GM12878 (cell line): ENCODE measurements at regions not wholly inside any gene's neighbourhood (a gene's known extent, or its start where the extent isn't known, plus 50 kb on each side); places are given as distances from the start of the nearest gene placed in this dataset.

Experiments
- ATAC-seq: fragments of 200-7000 bp; cut with Tn5 transposase; 3 replicates; pipeline ENCODE4 v1.9.1; 2020; ENCODE audit warnings: mild to moderate bottlenecking, moderate library complexity
- BruUV-seq: library from RNA; stranded (reverse); fragments of 400-500 nt; replicated peaks from 2 replicates; lab custom pipeline; 2021; lab: Mats Ljungman, UMichigan
- CTCF ChIA-PET: fragments of 300-600 bp; sonication (Branson Sonifier 250); formaldehyde crosslinking; extraction: SDS; loops from one replicate; lab custom pipeline; 2021; ENCODE audit warnings: inconsistent platforms; lab: Yijun Ruan, JAX
- POLR2A ChIA-PET: fragments of 350-600 bp; formaldehyde crosslinking; extraction: SDS; loops from one replicate; lab custom pipeline; 2021; ENCODE audit warnings: inconsistent platforms; lab: Charles Lee
- RAD21 ChIA-PET: fragments of 300-600 bp; sonication (Branson Sonifier 250); formaldehyde crosslinking; loops from one replicate; lab custom pipeline; 2023; ENCODE audit warnings: antibody characterized with exemption; ENCODE audit not compliant: unreplicated experiment; lab: Charles Lee
- SMC1A ChIA-PET: fragments of 300-600 bp; sonication (Branson Sonifier 250); formaldehyde crosslinking; loops from one replicate; lab custom pipeline; 2023; ENCODE audit not compliant: unreplicated experiment, uncharacterized antibody; lab: Charles Lee
- DNase-seq: peaks from one replicate; pipeline ENCODE4 v3.0.0-alpha.2; 2011; ENCODE audit warnings: low read depth, low spot score
- FAIRE-seq: peaks from 3 replicates; lab custom pipeline; 2011; peaks lifted over from hg19 to GRCh38; lab: Jason Lieb, UNC
- H2AFZ ChIP-seq: 2 replicates; pipeline ENCODE4 v1.6.0; 2011; ENCODE audit warnings: low read depth, low read length, control low read depth; ENCODE audit not compliant: control insufficient read depth
- H3K27ac ChIP-seq: 2 replicates; pipeline ENCODE4 v1.5.1; 2011; ENCODE audit warnings: control low read depth; ENCODE audit not compliant: control insufficient read depth, insufficient read depth
- H3K27me3 ChIP-seq, 2 experiments: replicated peaks in 1 of 2; 2 replicates each; pipeline versions ENCODE4 v1.6.0 to v1.6.1; 2011; ENCODE audit warnings: low read length in 1 of 2; ENCODE audit not compliant: control insufficient read depth in 2 of 2, insufficient read depth in 2 of 2
- H3K36me3 ChIP-seq, 2 experiments: 2 replicates each; pipeline ENCODE4 v1.5.1; 2011; ENCODE audit warnings: low read length in 1 of 2; ENCODE audit not compliant: control insufficient read depth in 2 of 2, insufficient read depth in 2 of 2
- H3K4me1 ChIP-seq: 2 replicates; pipeline ENCODE4 v1.6.1; 2011; ENCODE audit warnings: mild to moderate bottlenecking, low read length, moderate library complexity, mixed read lengths; ENCODE audit not compliant: control insufficient read depth, insufficient read depth
- H3K4me2 ChIP-seq: 2 replicates; pipeline ENCODE4 v1.6.0; 2011; ENCODE audit warnings: control low read depth; ENCODE audit not compliant: control insufficient read depth, insufficient read depth
- H3K4me3 ChIP-seq: fragments of 200-600 bp; sonication (generic); 2 replicates; pipeline ENCODE4 v1.5.1; 2016
- H3K79me2 ChIP-seq: 2 replicates; pipeline ENCODE4 v1.6.0; 2011; ENCODE audit warnings: low read length; ENCODE audit not compliant: control insufficient read depth, insufficient read depth
- H3K9ac ChIP-seq: 2 replicates; pipeline ENCODE4 v1.8.0; 2011; ENCODE audit warnings: low read length, control low read depth, mixed read lengths; ENCODE audit not compliant: control insufficient read depth, insufficient read depth
- H3K9me3 ChIP-seq: replicated peaks from 3 replicates; pipeline ENCODE4 v1.5.1; 2011; ENCODE audit warnings: mild to moderate bottlenecking, low read length; ENCODE audit not compliant: control insufficient read depth, insufficient read depth
- H4K20me1 ChIP-seq: 2 replicates; pipeline ENCODE4 v1.6.0; 2011; ENCODE audit not compliant: control insufficient read depth, insufficient read depth
- EGR1 ChIP-seq, 2 experiments: IDR thresholded peaks; 1 replicate in 1 of 2; 2 replicates in 1 of 2; pipeline ENCODE4 v1.6.1; 2011 to 2012; ENCODE audit warnings: low read depth in 2 of 2, low read length in 2 of 2, borderline replicate concordance in 1 of 2, mild to moderate bottlenecking in 1 of 2, moderate library complexity in 1 of 2
- MXI1 ChIP-seq: fragments of 150-350 bp; IDR thresholded peaks from 2 replicates; pipeline ENCODE4 v1.6.1; 2011; ENCODE audit warnings: low read depth, mild to moderate bottlenecking, inconsistent platforms, low read length, improper control_type of control experiment
- RFX5 ChIP-seq: IDR thresholded peaks from 2 replicates; pipeline ENCODE4 v1.6.1; 2011; ENCODE audit warnings: low read depth, low read length, improper control_type of control experiment
- WGBS: methylation state at CpG from one replicate; pipeline ENCODE4 v1.1.6; 2016; ENCODE audit warnings: low lambda C conversion rate; ENCODE audit not compliant: insufficient replicate concordance, insufficient coverage; ENCODE audit errors: missing lambda C conversion rate; 5-methylcytosine and 5-hydroxymethylcytosine counted together
- in situ Hi-C: fragments of 300-500 bp; cut with MboI; formaldehyde crosslinking; loops from 9 replicates; pipeline ENCODE4 v1.14.3; 2018; ENCODE audit warnings: mixed read lengths
- intact Hi-C: fragments of 100-400 bp; cut with micrococcal nuclease; formaldehyde crosslinking; loops from one replicate; pipeline ENCODE4 v1.14.2; 2022; ENCODE audit not compliant: unreplicated experiment
- TF ChIP-seq, protein P1 (sequence below): fragments of 450-650 bp; IDR thresholded peaks from 2 replicates; pipeline ENCODE4 v1.6.1; 2017; ENCODE audit warnings: antibody characterized with exemption, mild to moderate bottlenecking, moderate library complexity
- TF ChIP-seq, protein P2 (sequence below): fragments of 450-650 bp; IDR thresholded peaks from 2 replicates; pipeline ENCODE4 v1.6.1; 2017; ENCODE audit warnings: mild to moderate bottlenecking, low read depth, inconsistent platforms; ENCODE audit not compliant: poor library complexity, severe bottlenecking

DNA sequence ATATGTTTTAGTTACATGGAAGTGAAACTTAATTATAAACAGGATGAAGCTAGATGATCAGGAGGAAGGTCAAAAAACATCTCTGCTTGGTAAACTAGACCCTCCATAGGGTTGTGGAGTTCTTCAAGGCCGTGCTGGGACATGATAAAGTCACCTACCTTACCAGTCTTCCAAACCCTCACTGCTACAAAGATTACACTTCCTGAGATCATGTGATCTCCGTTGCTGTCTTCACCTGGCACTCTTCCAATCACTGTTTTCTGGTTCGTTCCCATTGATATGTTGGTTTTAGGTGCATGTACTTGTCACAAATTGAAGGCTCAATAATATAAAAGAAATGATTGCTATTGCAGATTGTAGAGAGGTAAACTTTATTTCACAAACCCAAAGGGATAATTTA is 161.5 kb upstream of the MAN1A1 start:
- Histone ChIP-seq H3K79me2 (no peaks in the 10 kb centered on the region), H3K4me1 (no peaks in the 10 kb centered on the region), H2AFZ (no peak overlapping the region), H3K36me3 (no peaks in the 10 kb centered on the region), H4K20me1 (no peaks in the 10 kb centered on the region), H3K4me3 (no peak overlapping the region), H3K9me3 (no peaks in the 10 kb centered on the region; the same call in 2 of the 3 replicates), H3K4me2 (no peak overlapping the region), H3K27me3 (no peaks in the 10 kb centered on the region), H3K27ac (no peak overlapping the region), H3K9ac (no peak overlapping the region)
- RAD21 ChIA-PET: interaction anchor here (1.1 kb wide), 1 partner anchor 23 kb away, joined by 3 read pairs; no protein-coding TSS in a partner anchor
- no TSS peak for BruUV-seq
- intact Hi-C loops: no loop called here
- SMC1A ChIA-PET: interaction anchor here (0.6 kb wide), 1 partner anchor 1371 kb away, joined by 3 read pairs; no protein-coding TSS in a partner anchor
- ATAC-seq (no peak), FAIRE-seq (no peak), DNase-seq (no peak)
- in situ Hi-C loops: no loop called here
- TF ChIP-seq, protein P1, sequence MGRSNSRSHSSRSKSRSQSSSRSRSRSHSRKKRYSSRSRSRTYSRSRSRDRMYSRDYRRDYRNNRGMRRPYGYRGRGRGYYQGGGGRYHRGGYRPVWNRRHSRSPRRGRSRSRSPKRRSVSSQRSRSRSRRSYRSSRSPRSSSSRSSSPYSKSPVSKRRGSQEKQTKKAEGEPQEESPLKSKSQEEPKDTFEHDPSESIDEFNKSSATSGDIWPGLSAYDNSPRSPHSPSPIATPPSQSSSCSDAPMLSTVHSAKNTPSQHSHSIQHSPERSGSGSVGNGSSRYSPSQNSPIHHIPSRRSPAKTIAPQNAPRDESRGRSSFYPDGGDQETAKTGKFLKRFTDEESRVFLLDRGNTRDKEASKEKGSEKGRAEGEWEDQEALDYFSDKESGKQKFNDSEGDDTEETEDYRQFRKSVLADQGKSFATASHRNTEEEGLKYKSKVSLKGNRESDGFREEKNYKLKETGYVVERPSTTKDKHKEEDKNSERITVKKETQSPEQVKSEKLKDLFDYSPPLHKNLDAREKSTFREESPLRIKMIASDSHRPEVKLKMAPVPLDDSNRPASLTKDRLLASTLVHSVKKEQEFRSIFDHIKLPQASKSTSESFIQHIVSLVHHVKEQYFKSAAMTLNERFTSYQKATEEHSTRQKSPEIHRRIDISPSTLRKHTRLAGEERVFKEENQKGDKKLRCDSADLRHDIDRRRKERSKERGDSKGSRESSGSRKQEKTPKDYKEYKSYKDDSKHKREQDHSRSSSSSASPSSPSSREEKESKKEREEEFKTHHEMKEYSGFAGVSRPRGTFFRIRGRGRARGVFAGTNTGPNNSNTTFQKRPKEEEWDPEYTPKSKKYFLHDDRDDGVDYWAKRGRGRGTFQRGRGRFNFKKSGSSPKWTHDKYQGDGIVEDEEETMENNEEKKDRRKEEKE: no peak
- no peak for TF ChIP-seq RFX5
- no peak for TF ChIP-seq MXI1
- no peak for TF ChIP-seq EGR1 (IDR thresholded peaks at IDR 0.05; ENCODE audit: borderline replicate concordance in 1 of 2, low read depth in 2 of 2, low read length in 2 of 2)
- TF ChIP-seq, protein P2, sequence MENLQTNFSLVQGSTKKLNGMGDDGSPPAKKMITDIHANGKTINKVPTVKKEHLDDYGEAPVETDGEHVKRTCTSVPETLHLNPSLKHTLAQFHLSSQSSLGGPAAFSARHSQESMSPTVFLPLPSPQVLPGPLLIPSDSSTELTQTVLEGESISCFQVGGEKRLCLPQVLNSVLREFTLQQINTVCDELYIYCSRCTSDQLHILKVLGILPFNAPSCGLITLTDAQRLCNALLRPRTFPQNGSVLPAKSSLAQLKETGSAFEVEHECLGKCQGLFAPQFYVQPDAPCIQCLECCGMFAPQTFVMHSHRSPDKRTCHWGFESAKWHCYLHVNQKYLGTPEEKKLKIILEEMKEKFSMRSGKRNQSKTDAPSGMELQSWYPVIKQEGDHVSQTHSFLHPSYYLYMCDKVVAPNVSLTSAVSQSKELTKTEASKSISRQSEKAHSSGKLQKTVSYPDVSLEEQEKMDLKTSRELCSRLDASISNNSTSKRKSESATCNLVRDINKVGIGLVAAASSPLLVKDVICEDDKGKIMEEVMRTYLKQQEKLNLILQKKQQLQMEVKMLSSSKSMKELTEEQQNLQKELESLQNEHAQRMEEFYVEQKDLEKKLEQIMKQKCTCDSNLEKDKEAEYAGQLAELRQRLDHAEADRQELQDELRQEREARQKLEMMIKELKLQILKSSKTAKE: no peak
- 0% methylated on average over 3 of the region's 3 CpGs for WGBS
- CTCF ChIA-PET: interaction anchor here (1.1 kb wide), 1 partner anchor 11 kb away, joined by 4 read pairs; no protein-coding TSS in a partner anchor
- POLR2A ChIA-PET: no interaction called here
